SK-N-SH (cell line): ENCODE measurements at regions not wholly inside any gene's neighbourhood (a gene's known extent, or its start where the extent isn't known, plus 50 kb on each side); places are given as distances from the start of the nearest gene placed in this dataset.

Experiments
- FOXJ3 ChIP-seq: sonication (generic); formaldehyde crosslinking; IDR thresholded peaks from 2 replicates; pipeline ENCODE4 v1.5.1; 2020; ENCODE audit warnings: mild to moderate bottlenecking, missing genetic modification reagents
- GABPA ChIP-seq: IDR thresholded peaks from 2 replicates; pipeline ENCODE4 v1.4.0; 2012; ENCODE audit warnings: low read depth, mild to moderate bottlenecking
- NFIC ChIP-seq: IDR thresholded peaks from 2 replicates; pipeline ENCODE4 v1.4.0; 2012; ENCODE audit warnings: borderline replicate concordance
- RAD21 ChIP-seq: IDR thresholded peaks from 2 replicates; pipeline ENCODE4 v1.6.1; 2012; ENCODE audit warnings: mild to moderate bottlenecking, low read length
- RFX5 ChIP-seq: IDR thresholded peaks from 2 replicates; pipeline ENCODE4 v1.6.1; 2012; ENCODE audit warnings: mild to moderate bottlenecking, improper control_type of control experiment, low read length
- TEAD4 ChIP-seq: IDR thresholded peaks from 2 replicates; pipeline ENCODE4 v1.4.0; 2012; ENCODE audit warnings: mild to moderate bottlenecking, borderline replicate concordance; ENCODE audit not compliant: insufficient read depth
- YY1 ChIP-seq: IDR thresholded peaks from 2 replicates; pipeline ENCODE4 v1.4.0; 2012; ENCODE audit warnings: low read depth, mild to moderate bottlenecking
- TF ChIP-seq, protein P1 (sequence below): fragments of 200-600 bp; sonication (generic); IDR thresholded peaks from 2 replicates; pipeline ENCODE4 v1.6.1; 2017; ENCODE audit warnings: antibody characterized with exemption, mild to moderate bottlenecking, moderate library complexity

DNA sequence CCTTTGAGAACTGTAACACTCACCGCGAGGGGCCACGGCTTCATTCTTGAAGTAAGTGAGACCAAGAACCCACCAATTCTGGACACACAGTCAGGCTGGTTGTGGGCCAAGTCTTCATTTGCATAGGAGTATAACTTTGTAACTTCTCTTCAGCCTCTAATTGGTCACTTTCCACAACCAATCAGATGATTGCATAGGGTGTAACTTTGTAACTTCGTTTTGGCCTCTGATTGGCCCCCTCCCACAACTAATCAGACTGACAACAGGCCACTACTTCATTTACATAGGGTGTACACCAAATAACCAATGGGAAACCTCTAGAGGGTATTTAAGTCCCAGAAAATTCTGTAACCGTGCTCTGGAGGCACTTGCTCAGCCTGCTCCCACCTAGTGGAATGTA lies 77.5 kb upstream of the TCF4 start:
- TF ChIP-seq NFIC (no peak), YY1 (no peak), FOXJ3 (no peak), RAD21 (no peak), TEAD4 (no peak), RFX5 (no peak), GABPA (no peak)
- TF ChIP-seq, protein P1, sequence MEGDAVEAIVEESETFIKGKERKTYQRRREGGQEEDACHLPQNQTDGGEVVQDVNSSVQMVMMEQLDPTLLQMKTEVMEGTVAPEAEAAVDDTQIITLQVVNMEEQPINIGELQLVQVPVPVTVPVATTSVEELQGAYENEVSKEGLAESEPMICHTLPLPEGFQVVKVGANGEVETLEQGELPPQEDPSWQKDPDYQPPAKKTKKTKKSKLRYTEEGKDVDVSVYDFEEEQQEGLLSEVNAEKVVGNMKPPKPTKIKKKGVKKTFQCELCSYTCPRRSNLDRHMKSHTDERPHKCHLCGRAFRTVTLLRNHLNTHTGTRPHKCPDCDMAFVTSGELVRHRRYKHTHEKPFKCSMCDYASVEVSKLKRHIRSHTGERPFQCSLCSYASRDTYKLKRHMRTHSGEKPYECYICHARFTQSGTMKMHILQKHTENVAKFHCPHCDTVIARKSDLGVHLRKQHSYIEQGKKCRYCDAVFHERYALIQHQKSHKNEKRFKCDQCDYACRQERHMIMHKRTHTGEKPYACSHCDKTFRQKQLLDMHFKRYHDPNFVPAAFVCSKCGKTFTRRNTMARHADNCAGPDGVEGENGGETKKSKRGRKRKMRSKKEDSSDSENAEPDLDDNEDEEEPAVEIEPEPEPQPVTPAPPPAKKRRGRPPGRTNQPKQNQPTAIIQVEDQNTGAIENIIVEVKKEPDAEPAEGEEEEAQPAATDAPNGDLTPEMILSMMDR = no peak
